K562 (cell line): ENCODE measurements at regions not wholly inside any gene's neighbourhood (a gene's known extent, or its start where the extent isn't known, plus 50 kb on each side); places are given as distances from the start of the nearest gene placed in this dataset.

Experiments used
- ATAC-seq: fragments of 200-7000 bp; cut with Tn5 transposase; 3 replicates; pipeline ENCODE4 v1.9.1; 2020; ENCODE audit warnings: moderate library complexity
- BruUV-seq: library from RNA; stranded (reverse); fragments of 400-500 nt; replicated peaks from 2 replicates; lab custom pipeline; 2021; lab: Mats Ljungman, UMichigan
- CTCF ChIA-PET: fragments of 300-600 bp; formaldehyde crosslinking; extraction: SDS; loops from one replicate; lab custom pipeline; 2021; ENCODE audit warnings: low intra/inter-chr PET ratio; lab: Yijun Ruan, JAX
- POLR2A ChIA-PET: fragments of 300-600, 350-650 bp; sonication (Branson Sonifier 250); formaldehyde crosslinking; extraction: SDS; loops from one replicate; lab custom pipeline; 2021; ENCODE audit warnings: antibody characterized with exemption, inconsistent platforms; lab: Yijun Ruan, JAX
- DNase-seq, 4 experiments: peaks; one replicate each; pipeline versions ENCODE4 v3.0.0 to v3.0.0-alpha.2; 2011 to 2018; ENCODE audit warnings: low spot score in 3 of 4, mixed read lengths in 3 of 4; ENCODE audit errors: extremely low read depth in 1 of 4
- FAIRE-seq: peaks from 2 replicates; lab custom pipeline; 2011; peaks lifted over from hg19 to GRCh38; lab: Jason Lieb, UNC
- H2AFZ ChIP-seq: 2 replicates; pipeline ENCODE4 v1.6.0; 2011; ENCODE audit warnings: low read depth, low read length, control low read depth, inconsistent platforms
- H3K27ac ChIP-seq: fragments of 200-600 bp; 3 replicates; pipeline ENCODE4 v1.8.0; 2011; ENCODE audit warnings: low read depth, mild to moderate bottlenecking, control low read depth, inconsistent platforms, low read length, moderate library complexity, mixed read lengths; ENCODE audit errors: extremely low read depth
- H3K27me3 ChIP-seq, 2 experiments: fragments of 300-600 bp in 1 of 2; 2 replicates in 1 of 2; 3 replicates in 1 of 2; pipeline versions ENCODE4 v1.6.0 to v1.8.0; 2011; ENCODE audit warnings: inconsistent platforms in 2 of 2, low read length in 2 of 2, mild to moderate bottlenecking in 1 of 2, mixed read lengths in 1 of 2, moderate library complexity in 1 of 2; ENCODE audit not compliant: control insufficient read depth in 2 of 2, insufficient read depth in 2 of 2
- H3K36me3 ChIP-seq: fragments of 300-600 bp; 3 replicates; pipeline ENCODE4 v1.8.0; 2011; ENCODE audit warnings: mild to moderate bottlenecking, low read length, inconsistent platforms; ENCODE audit not compliant: control insufficient read depth, insufficient read depth
- H3K4me1 ChIP-seq, 2 experiments: fragments of 200-600 bp in 1 of 2; replicated peaks in 1 of 2; 2 replicates in 1 of 2; 3 replicates in 1 of 2; pipeline versions ENCODE4 v1.5.1 to v1.8.0; 2011; ENCODE audit warnings: inconsistent platforms in 2 of 2, low read length in 2 of 2, mild to moderate bottlenecking in 1 of 2, mixed read lengths in 1 of 2, moderate library complexity in 1 of 2; ENCODE audit not compliant: control insufficient read depth in 2 of 2, insufficient read depth in 2 of 2
- H3K4me2 ChIP-seq: 2 replicates; pipeline ENCODE4 v1.6.1; 2011; ENCODE audit warnings: low read length, control low read depth, inconsistent platforms, mixed read lengths; ENCODE audit not compliant: insufficient read depth
- H3K4me3 ChIP-seq: fragments of 200-600 bp; sonication (generic), shearing (Covaris generic); 2 replicates; pipeline ENCODE4 v1.5.1; 2016; ENCODE audit warnings: control low read depth, inconsistent platforms
- H3K79me2 ChIP-seq: fragments of 200-600 bp; 3 replicates; pipeline ENCODE4 v1.8.0; 2011; ENCODE audit warnings: low read length, inconsistent platforms; ENCODE audit not compliant: control insufficient read depth, insufficient read depth
- H3K9ac ChIP-seq, 2 experiments: 2 replicates each; pipeline versions ENCODE4 v1.6.0 to v1.6.1; 2011; ENCODE audit warnings: low read depth in 2 of 2, low read length in 2 of 2, control low read depth in 1 of 2, inconsistent platforms in 1 of 2, mild to moderate bottlenecking in 1 of 2, mixed read lengths in 1 of 2; ENCODE audit not compliant: insufficient read depth in 1 of 2
- H3K9me1 ChIP-seq: one replicate; pipeline ENCODE4 v1.6.0; 2011; ENCODE audit warnings: inconsistent platforms, mild to moderate bottlenecking, low read length, moderate library complexity; ENCODE audit not compliant: control insufficient read depth, insufficient read depth
- H3K9me3 ChIP-seq: replicated peaks from 2 replicates; pipeline ENCODE4 v1.5.1; 2011; ENCODE audit warnings: low read depth, low read length, inconsistent platforms; ENCODE audit not compliant: control insufficient read depth, insufficient read depth
- H4K20me1 ChIP-seq: replicated peaks from 2 replicates; pipeline ENCODE4 v1.6.1; 2011; ENCODE audit warnings: low read length, inconsistent platforms, mixed read lengths; ENCODE audit not compliant: control insufficient read depth, insufficient read depth
- BACH1 ChIP-seq: fragments of 200-800 bp; sonication (Bioruptor generic); IDR thresholded peaks from 2 replicates; pipeline ENCODE4 v1.6.1; 2016; ENCODE audit warnings: missing genetic modification characterization, missing compliant biosample characterization
- C11orf30 ChIP-seq: fragments of 450-650 bp; IDR thresholded peaks from 2 replicates; pipeline ENCODE4 v1.6.1; 2016; ENCODE audit warnings: low read depth, mild to moderate bottlenecking
- EHMT2 ChIP-seq: fragments of 450-650 bp; IDR thresholded peaks from 2 replicates; pipeline ENCODE4 v1.6.1; 2018; ENCODE audit warnings: antibody characterized with exemption
- FOXJ2 ChIP-seq: fragments of 200-800 bp; sonication (Bioruptor generic); IDR thresholded peaks from 2 replicates; pipeline ENCODE4 v1.6.1; 2016; ENCODE audit warnings: missing genetic modification characterization, missing compliant biosample characterization
- HDAC3 ChIP-seq: fragments of 450-650 bp; IDR thresholded peaks from 2 replicates; pipeline ENCODE4 v1.6.1; 2018; ENCODE audit warnings: borderline replicate concordance, mild to moderate bottlenecking, moderate library complexity; ENCODE audit not compliant: partially characterized antibody
- HDGF ChIP-seq: fragments of 450-650 bp; IDR thresholded peaks from 2 replicates; pipeline ENCODE4 v1.6.1; 2016
- MAFF ChIP-seq: IDR thresholded peaks from 2 replicates; pipeline ENCODE4 v1.6.1; 2012; ENCODE audit warnings: low read length, improper control_type of control experiment
- MAFG ChIP-seq: fragments of 450-650 bp; conservative IDR thresholded peaks from 2 replicates; pipeline ENCODE4 v1.6.1; 2016; ENCODE audit warnings: missing genetic modification characterization, missing compliant biosample characterization
- MAFK ChIP-seq: IDR thresholded peaks from 2 replicates; pipeline ENCODE4 v1.6.1; 2011; ENCODE audit warnings: low read length, improper control_type of control experiment
- NFE2 ChIP-seq: IDR thresholded peaks from 2 replicates; pipeline ENCODE4 v1.6.1; 2014; ENCODE audit warnings: antibody characterized with exemption, low read depth
- NFE2L1 ChIP-seq: fragments of 450-650 bp; IDR thresholded peaks from 2 replicates; pipeline ENCODE4 v1.6.1; 2016; ENCODE audit warnings: missing genetic modification characterization, low read depth, mild to moderate bottlenecking, missing compliant biosample characterization, moderate library complexity, borderline replicate concordance
- NR3C1 ChIP-seq: sonication (generic); formaldehyde crosslinking; IDR thresholded peaks from 2 replicates; pipeline ENCODE4 v1.8.1; 2022; ENCODE audit warnings: missing genetic modification reagents
- RBM17 ChIP-seq: fragments of 200-400 bp; formaldehyde crosslinking; IDR thresholded peaks from 2 replicates; pipeline ENCODE4 v1.6.1; 2017; ENCODE audit warnings: low read depth, mild to moderate bottlenecking, low read length, borderline replicate concordance
- RCOR1 ChIP-seq, 2 experiments: IDR thresholded peaks; 2 replicates each; pipeline ENCODE4 v1.6.1; 2012; ENCODE audit warnings: low read depth in 2 of 2, low read length in 2 of 2, borderline replicate concordance in 1 of 2, improper control_type of control experiment in 1 of 2
- ZNF316 ChIP-seq: fragments of 450-650 bp; IDR thresholded peaks from 2 replicates; pipeline ENCODE4 v1.6.1; 2016
- ZNF695 ChIP-seq: fragments of 450-650 bp; formaldehyde crosslinking; IDR thresholded peaks from 2 replicates; pipeline ENCODE4 v1.4.0; 2020; ENCODE audit warnings: mild to moderate bottlenecking, moderate library complexity
- WGBS: fragments of 100-300 bp; shearing (Covaris generic); methylation state at CpG from one replicate; pipeline ENCODE4 v1.1.6; 2016; ENCODE audit warnings: low coverage, mixed read lengths; ENCODE audit not compliant: insufficient coverage; ENCODE audit errors: missing lambda C conversion rate; 5-methylcytosine and 5-hydroxymethylcytosine counted together
- in situ Hi-C: fragments of 300-500 bp; cut with MboI; formaldehyde crosslinking; loops from 4 replicates; pipeline ENCODE4 v1.15.0; 2018; ENCODE audit warnings: inconsistent platforms, mixed read lengths
- intact Hi-C: fragments of 100-400 bp; cut with micrococcal nuclease; formaldehyde crosslinking; loops from 2 replicates; pipeline ENCODE4 v1.14.2; 2022
- TF ChIP-seq, protein P1 (sequence below): sonication (generic); formaldehyde crosslinking; IDR thresholded peaks from 2 replicates; pipeline ENCODE4 v1.9.0; 2022; ENCODE audit warnings: mild to moderate bottlenecking, missing genetic modification reagents

DNA sequence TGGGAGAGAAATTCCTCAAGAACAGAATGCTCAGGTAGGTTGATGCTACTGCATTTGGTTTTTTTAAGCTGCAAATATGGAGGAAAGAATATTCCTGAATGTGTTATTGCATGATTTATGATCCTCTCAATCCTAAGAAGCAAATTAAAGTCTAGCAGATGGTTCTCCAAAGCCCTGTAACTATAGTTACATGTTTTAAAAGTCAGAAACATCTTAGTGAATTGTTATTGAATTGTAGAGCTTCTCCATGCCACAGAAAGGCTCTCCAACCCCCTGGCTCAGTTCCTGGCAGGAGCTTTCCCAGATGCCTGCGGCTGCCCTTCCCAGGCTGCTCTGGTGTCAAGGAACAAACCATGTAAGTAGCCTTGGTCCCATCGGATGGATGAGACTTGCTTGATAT, 227.8 kb upstream of the GATB start:
- WGBS, result 4% methylated on average over 2 of the region's 2 CpGs
- no peaks in the 10 kb centered on the region for H3K79me2 ChIP-seq
- ATAC-seq (no peak), FAIRE-seq (no peak), DNase-seq (no peak)
- no peak for TF ChIP-seq NR3C1 (CRISPR knock-in tag)
- TF ChIP-seq ZNF695 (CRISPR knock-in tag), result no peak
- intact Hi-C loops, result no loop called here
- CTCF ChIA-PET, result no interaction called here
- H3K27ac ChIP-seq, result no peak overlapping the region
- no peak overlapping the region for H3K4me2 ChIP-seq
- no peaks in the 10 kb centered on the region for H3K36me3 ChIP-seq
- in situ Hi-C loops, result no loop called here
- BruUV-seq, result no TSS peak
- no peak overlapping the region for H2AFZ ChIP-seq
- no peaks in the 10 kb centered on the region for H3K9me1 ChIP-seq
- no peaks in the 10 kb centered on the region for H3K9me3 ChIP-seq
- H3K27me3 ChIP-seq, result 0 out of 5 replicates have a peak, but pooled peaks cover 0 to 3% of the 10 kb centered on the region in 2 experiments
- H3K9ac ChIP-seq, result no peak overlapping the region
- H3K4me1 ChIP-seq, result no peaks in the 10 kb centered on the region; a peak in 1 of 5 replicates
- POLR2A ChIA-PET, result no interaction called here
- H3K4me3 ChIP-seq, result no peak overlapping the region
- no peaks in the 10 kb centered on the region for H4K20me1 ChIP-seq

GRCh38 chr4:151987606-151988005, 226.8 kb upstream of the GATB start:
- 0% methylated on average over 4 of the region's 4 CpGs for WGBS
- intact Hi-C loops, result no loop called here
- H3K4me2 ChIP-seq, result no peak overlapping the region

More at GRCh38 chr4:151987606-151988005, 226.8 kb upstream of the GATB start:
- BruUV-seq, result no TSS peak
- DNase-seq (peak in 1 of 4 experiments; percentile 4), FAIRE-seq (no peak), ATAC-seq (no peak)
- Histone ChIP-seq H3K9me1 (no peaks in the 10 kb centered on the region), H3K27ac (no peak overlapping the region), H3K9me3 (no peaks in the 10 kb centered on the region), H2AFZ (no peak overlapping the region), H3K79me2 (no peaks in the 10 kb centered on the region), H3K27me3 (0 out of 5 replicates have a peak, but pooled peaks cover 0 to 3% of the 10 kb centered on the region in 2 experiments), H3K4me3 (no peak overlapping the region), H4K20me1 (no peaks in the 10 kb centered on the region), H3K9ac (no peak overlapping the region), H3K4me1 (no peaks in the 10 kb centered on the region; a peak in 1 of 5 replicates), H3K36me3 (no peaks in the 10 kb centered on the region)
- in situ Hi-C loops, result no loop called here
- ChIA-PET CTCF (no interaction called here), POLR2A (no interaction called here)
- peak; percentile 64; the same call in 1 of the 2 replicates for TF ChIP-seq MAFK
- TF ChIP-seq EHMT2, result peak; percentile 30; the same call in 1 of the 2 replicates
- no peak for TF ChIP-seq HDGF
- TF ChIP-seq HDAC3, result no peak
- TF ChIP-seq MAFF, result peak; percentile 77
- TF ChIP-seq, protein P1, sequence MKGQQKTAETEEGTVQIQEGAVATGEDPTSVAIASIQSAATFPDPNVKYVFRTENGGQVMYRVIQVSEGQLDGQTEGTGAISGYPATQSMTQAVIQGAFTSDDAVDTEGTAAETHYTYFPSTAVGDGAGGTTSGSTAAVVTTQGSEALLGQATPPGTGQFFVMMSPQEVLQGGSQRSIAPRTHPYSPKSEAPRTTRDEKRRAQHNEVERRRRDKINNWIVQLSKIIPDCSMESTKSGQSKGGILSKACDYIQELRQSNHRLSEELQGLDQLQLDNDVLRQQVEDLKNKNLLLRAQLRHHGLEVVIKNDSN (CRISPR knock-in tag), result no peak
- 0 out of 2 replicates have a peak, but pooled peaks have one; percentile 45 for TF ChIP-seq BACH1
- peak; percentile 85 for TF ChIP-seq ZNF316
- TF ChIP-seq C11orf30, result peak; percentile 84
- TF ChIP-seq RBM17, result no peak
- peak; percentile 94 for TF ChIP-seq MAFG (tag)
- peak; percentile 86 for TF ChIP-seq NFE2
- peak; percentile 57; the same call in 1 of the 2 replicates for TF ChIP-seq NFE2L1 (tag)
- TF ChIP-seq RCOR1 (IDR thresholded peaks at IDR 0.05; ENCODE audit: borderline replicate concordance in 1 of 2, low read depth in 2 of 2, low read length in 2 of 2), result no peak
- TF ChIP-seq FOXJ2 (tag), result no peak
